ENCODE measurements at regions not wholly inside any gene's neighbourhood (a gene's known extent, or its start where the extent isn't known, plus 50 kb on each side); places are given as distances from the start of the nearest gene placed in this dataset.

GRCh38 chr15:29589416-29589815 lies 232.9 kb downstream of the TJP1 start:
- Histone ChIP-seq H3K27me3 (no peaks in the 10 kb centered on the region), H3K36me3 (no peaks in the 10 kb centered on the region), H3K27ac (no peak overlapping the region), H3K4me3 (no peak overlapping the region), H3K9me3 (no peaks in the 10 kb centered on the region), H3K4me1 (no peaks in the 10 kb centered on the region)
- intact Hi-C loops (cut with DNase I; ENCODE audit: low total_unique reads) = loop anchor here (5.0 kb wide), 1 partner anchor 1337 kb away; no protein-coding TSS in a partner anchor
- no peak for TF ChIP-seq CTCF (IDR thresholded peaks at IDR 0.05)
- no peak for DNase-seq

- Histone ChIP-seq H3K4me1 (peaks cover 0 to 24% (median 16%) of the 10 kb centered on the region in 4 donors), H3K27ac (no peak overlapping the region), H3K9me3 (no peaks in the 10 kb centered on the region), H3K36me3 (no peaks in the 10 kb centered on the region), H3K27me3 (peaks cover 0 to 28% of the 10 kb centered on the region in 2 donors), H3K4me3 (no peak overlapping the region)
- no peak for TF ChIP-seq CTCF (IDR thresholded peaks at IDR 0.05)
- intact Hi-C loops (cut with DNase I; ENCODE audit: low total_unique reads) = no loop called here
- no peak for DNase-seq
These were observed 248.9 kb downstream of the TJP1 start for GRCh38 chr15:29573197-29573838.

DNA sequence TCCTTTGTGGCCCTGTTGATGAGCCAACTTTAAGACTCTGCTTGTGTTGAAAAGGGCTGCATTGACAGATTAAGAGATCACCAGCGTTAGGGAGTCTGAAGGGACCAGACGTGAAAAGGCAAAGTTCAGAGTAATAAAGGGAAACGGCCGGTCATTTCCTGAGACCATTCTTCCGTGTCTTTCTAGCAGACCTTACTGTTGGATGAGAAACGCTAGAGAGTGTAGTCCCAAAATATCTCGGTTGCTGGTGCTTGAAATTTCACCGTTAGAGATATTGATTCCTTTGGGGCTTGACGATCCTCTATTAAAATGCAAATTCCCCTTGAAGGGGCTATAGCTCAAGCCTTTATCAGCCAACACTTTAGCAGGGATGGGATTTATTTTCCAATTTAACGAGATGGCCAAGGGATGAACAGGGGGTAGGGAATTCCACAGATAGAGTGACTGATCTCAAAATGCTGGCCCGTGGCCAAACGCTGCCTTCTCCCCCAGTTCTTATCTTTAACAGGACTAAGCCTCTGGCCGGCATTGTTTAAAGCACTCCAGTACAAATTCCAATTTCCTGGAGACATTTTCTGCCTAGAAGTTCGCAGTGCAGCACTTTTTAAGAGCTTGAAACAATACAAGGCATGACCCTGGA lies 250.4 kb downstream of the TJP1 start:
- peaks cover 0 to 37% of the 10 kb centered on the region in 2 donors for H3K27me3 ChIP-seq

GRCh38 chr15:29570948-29571791 lies 251.1 kb downstream of the TJP1 start:
- H3K36me3 ChIP-seq = no peaks in the 10 kb centered on the region
- peaks cover 0 to 37% of the 10 kb centered on the region in 2 donors for H3K27me3 ChIP-seq
- H3K9me3 ChIP-seq = no peaks in the 10 kb centered on the region
- no peak for TF ChIP-seq CTCF (IDR thresholded peaks at IDR 0.05)
- H3K4me1 ChIP-seq = peaks cover 0 to 24% (median 16%) of the 10 kb centered on the region in 4 donors
- intact Hi-C loops (cut with DNase I; ENCODE audit: low total_unique reads) = no loop called here
- H3K27ac ChIP-seq = no peak overlapping the region
- H3K4me3 ChIP-seq = peak overlapping the region; percentile 32 to 53
- DNase-seq = no peak

More for the DNA sequence above, 250.4 kb downstream of the TJP1 start:
- H3K4me3 ChIP-seq = no peak overlapping the region
- peaks cover 0 to 24% (median 16%) of the 10 kb centered on the region in 4 donors for H3K4me1 ChIP-seq
- no peak for TF ChIP-seq CTCF (IDR thresholded peaks at IDR 0.05)
- no peaks in the 10 kb centered on the region for H3K9me3 ChIP-seq
- no peak overlapping the region for H3K27ac ChIP-seq
- intact Hi-C loops (cut with DNase I; ENCODE audit: low total_unique reads) = no loop called here
- no peaks in the 10 kb centered on the region for H3K36me3 ChIP-seq
- DNase-seq = no peak

- Histone ChIP-seq H3K27ac (no peak overlapping the region), H3K4me1 (peaks cover 0 to 24% (median 16%) of the 10 kb centered on the region in 4 donors), H3K4me3 (peak overlapping the region; percentile 42 to 61), H3K9me3 (no peaks in the 10 kb centered on the region), H3K36me3 (no peaks in the 10 kb centered on the region), H3K27me3 (peaks cover 0 to 42% of the 10 kb centered on the region in 2 donors)
- DNase-seq = no peak
- intact Hi-C loops (cut with DNase I; ENCODE audit: low total_unique reads) = no loop called here
- no peak for TF ChIP-seq CTCF (IDR thresholded peaks at IDR 0.05)
These were observed 251.9 kb downstream of the TJP1 start for GRCh38 chr15:29570121-29570947.
